ENCODE measurements at regions not wholly inside any gene's neighbourhood (a gene's known extent, or its start where the extent isn't known, plus 50 kb on each side); places are given as distances from the start of the nearest gene placed in this dataset.
"Not testable (repeated sequence)": the region's sequence is repeated elsewhere in the genome, so short reads cannot be mapped to it uniquely, and the experiment has no call there.

DNA sequence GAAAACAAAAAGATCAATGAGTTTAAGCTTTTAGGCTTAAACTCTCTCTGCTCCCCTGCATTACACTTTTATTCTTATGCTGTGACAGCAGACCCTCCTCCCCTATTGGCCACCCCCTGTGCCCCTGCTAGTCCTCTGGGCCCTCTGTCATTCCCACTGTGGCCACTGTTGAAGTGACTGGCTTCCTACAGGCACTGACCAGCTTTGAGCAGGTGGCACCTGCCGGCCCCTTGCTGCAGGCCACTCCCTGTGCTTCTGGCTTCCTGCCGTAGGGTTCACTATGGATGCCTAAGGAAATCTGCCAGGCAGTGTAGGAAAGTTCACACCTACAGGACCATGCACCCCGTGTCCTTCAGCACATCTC, 156.5 kb upstream of the L3MBTL4 start:
- DNase-seq (ENCODE audit: low read depth): no peak

DNA sequence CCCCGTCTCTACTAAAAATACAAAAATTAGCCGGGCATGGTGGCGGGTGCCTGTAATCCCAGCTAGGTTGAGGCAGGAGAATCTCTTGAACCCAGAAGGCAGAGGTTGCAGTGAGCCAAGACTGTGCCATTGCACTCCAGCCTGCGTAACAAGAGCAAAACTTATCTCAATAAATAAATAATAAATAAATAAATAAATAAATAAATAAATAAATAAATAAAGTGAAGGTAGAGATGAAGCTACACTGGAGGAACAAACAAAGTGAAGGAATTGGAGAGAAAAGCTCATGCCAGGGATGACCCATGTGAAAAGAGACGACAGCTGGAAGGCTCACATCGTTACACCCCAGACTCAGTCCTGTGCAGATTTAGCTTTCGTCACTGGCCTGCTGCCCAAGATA, 157.3 kb upstream of the ARHGAP28 start:
- not testable (repeated sequence) for DNase-seq (ENCODE audit: low read depth)

DNA sequence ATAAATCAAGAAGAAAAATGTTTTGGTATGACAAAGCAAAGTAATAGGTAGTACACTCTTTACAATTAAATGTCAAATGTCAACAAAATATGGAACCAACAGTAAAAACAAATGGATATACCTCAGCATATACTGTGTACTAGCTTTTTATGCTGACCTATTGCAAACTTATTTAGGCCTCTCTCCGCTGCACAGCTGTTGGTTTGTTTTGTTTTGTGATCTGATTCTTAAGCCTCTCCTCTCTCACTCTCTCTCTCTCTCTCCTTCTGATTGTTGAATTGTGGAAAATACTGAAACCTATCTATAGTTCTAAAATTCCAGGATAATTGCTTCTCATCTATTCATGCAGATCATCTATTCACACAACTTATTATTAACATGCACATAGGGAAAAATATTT, 154.9 kb upstream of the ARHGAP28 start:
- DNase-seq (ENCODE audit: low read depth): no peak

GRCh38 chr18:6575908-6576307, 153.6 kb upstream of the ARHGAP28 start:
- DNase-seq (ENCODE audit: low read depth): no peak

- DNase-seq (ENCODE audit: low read depth): no peak
Measured at GRCh38 chr18:6576718-6577375, 152.7 kb upstream of the ARHGAP28 start.

GRCh38 chr18:6578686-6579085, 150.8 kb upstream of the ARHGAP28 start:
- no peak for DNase-seq (ENCODE audit: low read depth)

DNA sequence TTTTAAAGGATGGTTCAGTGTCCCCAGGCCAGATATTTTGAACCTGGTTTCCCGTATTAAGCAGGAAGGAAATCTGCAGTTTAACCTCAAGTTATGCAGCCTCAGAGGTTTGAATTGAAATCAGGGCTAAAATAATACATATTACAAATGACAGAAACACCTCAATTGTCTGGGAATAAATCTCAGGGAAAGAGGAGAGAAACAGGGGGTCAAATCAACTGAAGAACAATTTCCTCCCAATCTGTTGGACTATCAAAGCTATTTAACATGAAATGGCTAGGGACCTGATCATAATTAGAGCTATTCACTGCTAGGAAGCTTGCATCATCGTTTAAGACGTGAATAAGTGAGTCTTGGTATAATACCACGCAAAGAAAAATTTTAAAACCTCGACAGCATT, 150.0 kb upstream of the ARHGAP28 start:
- no peak for DNase-seq (ENCODE audit: low read depth)

- no peak for DNase-seq (ENCODE audit: low read depth)
Measured at GRCh38 chr18:6580401-6580800, 149.1 kb upstream of the ARHGAP28 start.

- DNase-seq (ENCODE audit: low read depth): no peak
Measured at GRCh38 chr18:6589923-6590322, 139.6 kb upstream of the ARHGAP28 start.

- DNase-seq (ENCODE audit: low read depth): no peak
Measured at GRCh38 chr18:6590326-6590725, 139.2 kb upstream of the ARHGAP28 start.

DNA sequence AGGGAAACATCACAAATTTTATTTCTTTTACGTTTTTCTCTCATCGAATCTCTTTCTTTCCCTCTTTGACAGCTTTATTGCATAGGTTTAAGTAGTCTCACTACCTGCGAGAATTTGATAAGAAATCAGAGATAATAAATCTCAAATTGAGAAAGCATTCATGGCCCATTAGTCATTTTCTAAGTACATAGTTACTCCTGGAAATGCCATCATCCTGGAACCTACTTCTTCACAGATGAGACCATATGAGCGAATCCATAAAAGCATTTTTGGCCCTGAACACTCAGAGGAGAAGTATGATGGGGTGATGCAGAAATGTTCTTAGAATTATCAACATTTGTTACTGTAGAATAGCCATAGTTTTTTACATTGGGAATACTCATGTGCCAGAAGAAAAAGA, 138.0 kb upstream of the ARHGAP28 start:
- DNase-seq (ENCODE audit: low read depth): no peak

- no peak for DNase-seq (ENCODE audit: low read depth)
Measured at GRCh38 chr18:6592522-6592921, 137.0 kb upstream of the ARHGAP28 start.

DNA sequence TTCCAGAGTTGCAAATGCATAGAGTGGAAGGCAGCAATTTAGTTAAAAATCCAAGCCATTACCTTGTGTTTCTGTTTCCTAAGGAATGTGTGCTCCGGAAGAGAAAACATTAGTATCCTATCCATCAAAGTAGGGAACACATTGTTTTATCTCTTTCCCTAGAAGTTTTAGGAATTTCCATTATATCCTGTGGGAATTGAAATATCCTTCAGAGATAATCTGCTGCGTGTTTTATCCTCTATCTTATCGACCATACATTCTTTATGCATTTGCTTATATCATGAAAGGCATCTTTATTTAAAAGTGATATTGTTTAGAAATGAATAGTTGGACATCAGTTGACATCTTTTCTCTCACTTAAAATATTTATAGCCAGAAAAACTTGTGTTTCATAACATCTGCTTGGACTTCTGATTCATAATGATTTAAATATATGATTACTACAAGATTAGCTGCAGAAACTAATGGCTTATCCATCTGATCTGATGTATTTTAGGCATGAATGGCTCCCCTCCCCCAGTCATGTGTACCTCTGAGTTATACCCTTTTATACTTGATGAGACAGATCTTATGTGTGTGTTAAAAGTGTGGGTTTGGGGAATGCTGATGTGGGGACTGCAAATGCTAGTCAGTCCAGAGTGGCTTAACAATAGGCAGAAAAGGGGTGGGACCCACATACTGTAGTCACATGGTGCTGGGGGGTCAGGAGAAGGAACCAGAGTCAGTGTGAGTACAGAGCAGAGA, 136.2 kb upstream of the ARHGAP28 start:
- no peak for DNase-seq (ENCODE audit: low read depth)

- DNase-seq (ENCODE audit: low read depth): no peak
Measured at GRCh38 chr18:6595666-6596065, 133.8 kb upstream of the ARHGAP28 start.

- no peak for DNase-seq (ENCODE audit: low read depth)
Measured at GRCh38 chr18:6598657-6599056, 130.9 kb upstream of the ARHGAP28 start.

GRCh38 chr18:6600667-6601167, 128.8 kb upstream of the ARHGAP28 start:
- DNase-seq (ENCODE audit: low read depth): no peak

- no peak for DNase-seq (ENCODE audit: low read depth)
Measured at GRCh38 chr18:6601241-6601640, 128.3 kb upstream of the ARHGAP28 start.

DNA sequence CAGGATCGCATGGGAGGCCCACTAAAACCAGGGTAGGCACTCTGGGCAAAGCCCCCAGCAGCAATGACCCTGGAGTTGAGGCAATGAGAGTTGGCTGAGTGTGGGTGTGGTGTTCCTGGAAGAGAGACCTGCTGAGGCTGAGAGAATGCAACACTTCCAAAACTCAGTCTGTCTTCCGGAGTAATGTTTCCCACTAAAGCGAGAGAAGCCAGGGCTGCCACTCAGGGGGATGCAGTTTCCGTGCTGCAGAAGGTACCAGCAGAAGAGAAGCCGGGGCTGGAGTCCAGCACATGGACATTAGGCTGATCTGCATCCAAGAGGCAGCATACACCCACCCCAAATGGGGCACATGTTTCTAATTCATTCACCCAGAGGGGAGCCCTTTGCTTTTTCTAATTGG, 127.2 kb upstream of the ARHGAP28 start:
- no peak for DNase-seq (ENCODE audit: low read depth)

DNA sequence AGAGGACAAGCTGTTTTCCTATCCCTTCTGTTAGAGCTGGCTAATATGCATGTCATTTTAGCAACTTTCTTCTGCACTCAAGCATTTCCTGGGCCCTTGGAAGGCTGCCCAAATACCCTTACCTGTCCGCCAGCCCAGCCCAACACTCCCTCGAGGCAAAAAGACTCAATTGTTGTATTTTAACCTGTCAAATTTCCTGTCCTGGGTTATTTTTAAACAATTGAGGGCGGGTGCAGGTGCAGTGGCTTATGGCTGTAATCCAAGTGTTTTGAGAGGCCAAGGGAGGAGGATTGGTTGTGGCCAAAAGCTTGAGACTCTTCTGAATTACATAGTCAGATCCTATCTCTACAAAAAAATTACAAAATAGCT, 125.0 kb upstream of the ARHGAP28 start:
- no peak for DNase-seq (ENCODE audit: low read depth)

DNA sequence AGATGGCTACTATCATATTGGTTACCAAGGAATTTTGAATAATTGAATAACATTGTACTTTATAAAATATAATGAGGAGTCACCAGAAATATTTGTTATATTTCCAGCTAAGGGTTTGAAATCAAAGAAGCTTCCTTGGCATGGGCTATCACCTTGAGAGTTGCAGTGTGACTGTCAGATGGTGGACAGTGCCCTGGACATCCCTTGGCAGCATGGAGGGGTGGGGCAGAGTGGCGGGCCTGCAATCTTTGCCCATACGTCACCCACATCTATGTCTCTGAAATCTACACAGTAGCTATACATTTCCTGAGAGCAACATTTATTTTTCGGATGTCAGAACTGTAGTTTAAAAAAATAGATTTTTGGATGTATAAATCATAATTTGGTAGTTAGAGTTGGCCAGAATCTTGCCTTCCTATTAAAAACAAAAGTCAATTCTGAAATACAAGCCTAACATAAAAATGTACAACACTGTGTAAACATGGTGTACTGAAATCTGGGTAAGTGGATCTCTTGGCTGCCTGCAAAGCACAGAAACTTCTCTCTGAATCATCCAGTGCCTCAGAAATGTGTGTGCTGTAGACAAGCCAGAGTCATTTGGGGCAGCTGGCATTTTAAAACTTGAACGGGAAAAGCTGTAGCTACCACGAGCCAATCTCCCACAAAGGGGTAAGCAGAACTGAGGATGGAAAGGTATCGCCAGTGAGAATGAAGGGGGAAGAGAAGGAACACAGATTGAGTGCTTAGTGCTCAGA, 124.2 kb upstream of the ARHGAP28 start:
- no peak for DNase-seq (ENCODE audit: low read depth)

GRCh38 chr18:6606411-6607085, 123.0 kb upstream of the ARHGAP28 start:
- DNase-seq (ENCODE audit: low read depth): no peak

- no peak for DNase-seq (ENCODE audit: low read depth)
Measured at GRCh38 chr18:6607343-6607742, 122.2 kb upstream of the ARHGAP28 start.
